ENCODE measurements at regions not wholly inside any gene's neighbourhood (a gene's known extent, or its start where the extent isn't known, plus 50 kb on each side); places are given as distances from the start of the nearest gene placed in this dataset.

GRCh38 chr1:58430421-58431275 lies 115.9 kb downstream of the OMA1 start:
- DNase-seq (ENCODE audit: low read depth in 4 of 4, low spot score in 3 of 4) = no peak

GRCh38 chr1:58426918-58427317 lies 119.6 kb downstream of the OMA1 start:
- no peak for DNase-seq (ENCODE audit: low read depth in 4 of 4, low spot score in 3 of 4)

GRCh38 chr1:58422436-58422835 lies 124.1 kb downstream of the OMA1 start:
- DNase-seq (ENCODE audit: low read depth in 4 of 4, low spot score in 3 of 4) = no peak

GRCh38 chr1:58418283-58419228 lies 128.0 kb downstream of the OMA1 start:
- DNase-seq (ENCODE audit: low read depth in 4 of 4, low spot score in 3 of 4) = no peak

- no peak for DNase-seq (ENCODE audit: low read depth in 4 of 4, low spot score in 3 of 4)
Observed at GRCh38 chr1:58412071-58412580, 134.4 kb downstream of the OMA1 start.

GRCh38 chr1:58409890-58410289 lies 136.6 kb downstream of the OMA1 start:
- DNase-seq (ENCODE audit: low read depth in 4 of 4, low spot score in 3 of 4) = peak in 2 of 4 donors; percentile 23 to 31

GRCh38 chr1:58409336-58409735 lies 137.2 kb downstream of the OMA1 start:
- no peak for DNase-seq (ENCODE audit: low read depth in 4 of 4, low spot score in 3 of 4)

GRCh38 chr1:58406301-58407071 lies 140.0 kb downstream of the OMA1 start:
- DNase-seq (ENCODE audit: low read depth in 4 of 4, low spot score in 3 of 4) = no peak

GRCh38 chr1:58405660-58406059 lies 140.9 kb downstream of the OMA1 start:
- no peak for DNase-seq (ENCODE audit: low read depth in 4 of 4, low spot score in 3 of 4)

GRCh38 chr1:58403894-58404293 lies 142.6 kb downstream of the OMA1 start:
- no peak for DNase-seq (ENCODE audit: low read depth in 4 of 4, low spot score in 3 of 4)

- DNase-seq (ENCODE audit: low read depth in 4 of 4, low spot score in 3 of 4) = no peak
Observed at GRCh38 chr1:58402444-58402843, 144.1 kb downstream of the OMA1 start.

GRCh38 chr1:58401991-58402390 lies 144.5 kb downstream of the OMA1 start:
- no peak for DNase-seq (ENCODE audit: low read depth in 4 of 4, low spot score in 3 of 4)

GRCh38 chr1:58399176-58399575 lies 147.3 kb downstream of the OMA1 start:
- no peak for DNase-seq (ENCODE audit: low read depth in 4 of 4, low spot score in 3 of 4)

GRCh38 chr1:58398714-58399113 lies 147.8 kb downstream of the OMA1 start:
- DNase-seq (ENCODE audit: low read depth in 4 of 4, low spot score in 3 of 4) = no peak

GRCh38 chr1:58397187-58397820 lies 149.2 kb downstream of the OMA1 start:
- DNase-seq (ENCODE audit: low read depth in 4 of 4, low spot score in 3 of 4) = no peak

- DNase-seq (ENCODE audit: low read depth in 4 of 4, low spot score in 3 of 4) = no peak
Observed at GRCh38 chr1:58396150-58396549, 150.4 kb downstream of the OMA1 start.

- DNase-seq (ENCODE audit: low read depth in 4 of 4, low spot score in 3 of 4) = no peak
Observed at GRCh38 chr1:58395355-58395754, 151.2 kb downstream of the OMA1 start.

- no peak for DNase-seq (ENCODE audit: low read depth in 4 of 4, low spot score in 3 of 4)
Observed at GRCh38 chr1:58392083-58392482, 154.4 kb downstream of the OMA1 start.

- no peak for DNase-seq (ENCODE audit: low read depth in 4 of 4, low spot score in 3 of 4)
Observed at GRCh38 chr1:58391514-58391913, 155.0 kb downstream of the OMA1 start.

- DNase-seq (ENCODE audit: low read depth in 4 of 4, low spot score in 3 of 4) = no peak
Observed at GRCh38 chr1:58391056-58391455, 155.5 kb downstream of the OMA1 start.

Data from right renal pelvis (tissue), 4 donors.